Adrenal gland (tissue), 9 donors: ENCODE measurements at regions not wholly inside any gene's neighbourhood (a gene's known extent, or its start where the extent isn't known, plus 50 kb on each side); places are given as distances from the start of the nearest gene placed in this dataset.
"Not testable (repeated sequence)": the region's sequence is repeated elsewhere in the genome, so short reads cannot be mapped to it uniquely, and the experiment has no call there.

Source experiments
- DNase-seq, 7 donors: peaks; one replicate each; pipeline ENCODE4 v3.0.0-alpha.2; 2019 to 2020
- H3K27ac ChIP-seq, 5 donors: fragments of 200-600 bp; sonication (generic) in 4 of 5; 1 replicate in 3 of 5; 2 replicates in 2 of 5; pipeline versions ENCODE4 v1.5.1 to v1.8.0; 2016 to 2020; ENCODE audit warnings: mild to moderate bottlenecking in 1 of 5
- H3K27me3 ChIP-seq: fragments of 200-600 bp; 2 replicates; pipeline ENCODE4 v1.8.0; 2021
- H3K36me3 ChIP-seq, 2 donors: fragments of 200-600 bp; replicated peaks in 1 of 2; 1 replicate in 1 of 2; 2 replicates in 1 of 2; pipeline versions ENCODE4 v1.5.1 to v1.8.0; 2018 to 2022
- H3K4me1 ChIP-seq, 2 donors: fragments of 200-600 bp; replicated peaks in 1 of 2; 1 replicate in 1 of 2; 2 replicates in 1 of 2; pipeline versions ENCODE4 v1.5.1 to v1.8.0; 2018 to 2021
- H3K4me3 ChIP-seq, 4 donors: fragments of 200-600 bp; sonication (generic) in 3 of 4; one replicate each; pipeline ENCODE4 v1.5.1; 2016 to 2018
- H3K9me3 ChIP-seq, 3 donors: fragments of 200-600 bp; sonication (generic) in 1 of 3; replicated peaks in 1 of 3; 1 replicate in 2 of 3; 2 replicates in 1 of 3; pipeline versions ENCODE4 v1.5.1 to v1.8.0; 2016 to 2021
- CTCF ChIP-seq, 6 experiments: fragments of 450-650 bp in 4 of 6; fragments of 200-600 bp in 2 of 6; sonication (generic) in 1 of 6; IDR thresholded peaks; 1 replicate in 5 of 6; 2 replicates in 1 of 6; pipeline versions ENCODE4 v1.5.1 to v1.8.0; 2016 to 2021; ENCODE audit warnings: antibody characterized with exemption in 6 of 6, mild to moderate bottlenecking in 2 of 6, moderate library complexity in 1 of 6
- POLR2A ChIP-seq, 2 donors: fragments of 450-650 bp; IDR thresholded peaks; one replicate each; pipeline ENCODE4 v1.6.1; 2017; ENCODE audit warnings: antibody characterized with exemption in 2 of 2, mild to moderate bottlenecking in 2 of 2, moderate library complexity in 1 of 2
- WGBS, 4 donors: extraction: QIAGEN DNeasy Blood & Tissue Kit in 2 of 4; methylation state at CpG; one replicate each; pipeline versions ENCODE4 v1.1.5 to v1.1.7; 2013 to 2017; 5-methylcytosine and 5-hydroxymethylcytosine counted together
- intact Hi-C, 2 donors: fragments of 100-400 bp; cut with DNase I; formaldehyde crosslinking; loops; one replicate each; pipeline versions ENCODE4 v1.14.1 to v1.15.0; 2022 to 2023
- donor health status: healthy with polysubstance abuse.
- donor health status: Bipolar disorder and iron deficiency.
- donor health status: DM: yes; HTN: yes; CAD: no.
- donor health status: DM: no; HTN: no; CAD: no.
- donor health status: DM: no; HTN: no; CAD: no.

- TF ChIP-seq POLR2A (IDR thresholded peaks at IDR 0.05) (no peak), CTCF (IDR thresholded peaks at IDR 0.05) (no peak)
Observed at GRCh38 chrX:121754301-121754700, 706.9 kb downstream of the GLUD2 start.

GRCh38 chrX:121755541-121755940, 708.1 kb downstream of the GLUD2 start:
- H3K27me3 ChIP-seq = no peaks in the 10 kb centered on the region
- TF ChIP-seq CTCF (IDR thresholded peaks at IDR 0.05) = no peak
- intact Hi-C loops = no loop called here
- 25 to 62% (median 38%) methylated on average over 3 of the region's 3 CpGs for WGBS, 4 donors
- H3K4me1 ChIP-seq = no peaks in the 10 kb centered on the region
- peak in 1 of 7 donors; percentile 1 for DNase-seq
- H3K27ac ChIP-seq = no peak overlapping the region
- H3K4me3 ChIP-seq = no peak overlapping the region
- no peaks in the 10 kb centered on the region for H3K9me3 ChIP-seq
- no peaks in the 10 kb centered on the region for H3K36me3 ChIP-seq

More at GRCh38 chrX:121754301-121754700, 706.9 kb downstream of the GLUD2 start:
- Histone ChIP-seq H3K36me3 (no peaks in the 10 kb centered on the region), H3K27ac (no peak overlapping the region), H3K27me3 (no peaks in the 10 kb centered on the region), H3K9me3 (no peaks in the 10 kb centered on the region), H3K4me3 (no peak overlapping the region), H3K4me1 (no peaks in the 10 kb centered on the region)
- DNase-seq = no peak
- intact Hi-C loops = no loop called here
- 54 to 74% (median 65%) methylated on average over 2 of the region's 2 CpGs for WGBS, 4 donors

- no peaks in the 10 kb centered on the region for H3K36me3 ChIP-seq
- no peak for DNase-seq
- no peaks in the 10 kb centered on the region for H3K9me3 ChIP-seq
- WGBS, 4 donors = 62 to 88% (median 74%) methylated on average over 6 of the region's 6 CpGs
- no peak overlapping the region for H3K27ac ChIP-seq
- TF ChIP-seq POLR2A (IDR thresholded peaks at IDR 0.05) (no peak), CTCF (IDR thresholded peaks at IDR 0.05) (no peak)
- intact Hi-C loops = no loop called here
- H3K4me3 ChIP-seq = no peak overlapping the region
- no peaks in the 10 kb centered on the region for H3K27me3 ChIP-seq
- no peaks in the 10 kb centered on the region for H3K4me1 ChIP-seq
Observed at GRCh38 chrX:121761845-121762244, 714.4 kb downstream of the GLUD2 start.

GRCh38 chrX:121763671-121764070, 716.3 kb downstream of the GLUD2 start:
- TF ChIP-seq CTCF (IDR thresholded peaks at IDR 0.05) (no peak), POLR2A (IDR thresholded peaks at IDR 0.05) (no peak)
- H3K36me3 ChIP-seq = no peaks in the 10 kb centered on the region
- H3K27me3 ChIP-seq = no peaks in the 10 kb centered on the region
- no peaks in the 10 kb centered on the region for H3K9me3 ChIP-seq
- intact Hi-C loops = no loop called here
- no peak overlapping the region for H3K4me3 ChIP-seq
- WGBS, 4 donors = 81 to 91% (median 85%) methylated on average over 4 of the region's 4 CpGs
- no peaks in the 10 kb centered on the region for H3K4me1 ChIP-seq
- no peak overlapping the region for H3K27ac ChIP-seq
- no peak for DNase-seq

- H3K4me3 ChIP-seq, intact Hi-C loops, H3K27ac ChIP-seq, DNase-seq, H3K36me3 ChIP-seq, H3K9me3 ChIP-seq, H3K4me1 ChIP-seq, H3K27me3 ChIP-seq: not testable (repeated sequence)
- 74 to 85% (median 79%) methylated on average over 3 of the region's 3 CpGs for WGBS, 4 donors
Observed at GRCh38 chrX:121768210-121768609, 720.8 kb downstream of the GLUD2 start.
